ENCODE measurements at regions not wholly inside any gene's neighbourhood (a gene's known extent, or its start where the extent isn't known, plus 50 kb on each side); places are given as distances from the start of the nearest gene placed in this dataset.

GRCh38 chr9:27835746-27836145 lies 262.5 kb upstream of the C9orf72 start:
- TF ChIP-seq ZNF670 (CRISPR knock-in tag; IDR thresholded peaks at IDR 0.05; ENCODE audit: borderline replicate concordance): no peak
- no peak for TF ChIP-seq ZNF598 (CRISPR knock-in tag; IDR thresholded peaks at IDR 0.05; ENCODE audit: borderline replicate concordance)
- no peak for TF ChIP-seq MEF2D (CRISPR knock-in tag; IDR thresholded peaks at IDR 0.05)
- no peak for TF ChIP-seq ZNF761 (CRISPR knock-in tag; conservative IDR thresholded peaks at IDR 0.05)
- TF ChIP-seq ZNF652 (CRISPR knock-in tag; IDR thresholded peaks at IDR 0.05; ENCODE audit: borderline replicate concordance, low read depth): no peak
- no peak for TF ChIP-seq ZKSCAN5 (CRISPR knock-in tag; IDR thresholded peaks at IDR 0.05)
- TF ChIP-seq MTERF4 (CRISPR knock-in tag; IDR thresholded peaks at IDR 0.05): no peak
- BruUV-seq (replicated peaks): no TSS peak
- no peaks in the 10 kb centered on the region for H3K4me1 ChIP-seq (ENCODE audit: insufficient read depth, low read length)
- ChIA-PET CTCF (ENCODE audit: low intra/inter-chr PET ratio, low total read pairs) (no interaction called here), POLR2A (no interaction called here)
- WGBS (ENCODE audit: low lambda C conversion rate): 38% methylated on average over 5 of the region's 6 CpGs
- H2AFZ ChIP-seq (ENCODE audit: low read length): no peak overlapping the region
- ATAC-seq: no peak
- no peaks in the 10 kb centered on the region for H3K27me3 ChIP-seq (ENCODE audit: control insufficient read depth in 1 of 2, insufficient read depth in 2 of 2, low read length in 2 of 2)
- H3K79me2 ChIP-seq (ENCODE audit: insufficient read depth, low read length): no peaks in the 10 kb centered on the region
- H3K9me3 ChIP-seq (ENCODE audit: low read length): no peaks in the 10 kb centered on the region
- no peak for FAIRE-seq
- no peak overlapping the region for H3K4me3 ChIP-seq (replicated peaks in 1 of 3; ENCODE audit: insufficient read depth in 1 of 3, low read depth in 2 of 3, low read length in 3 of 3)
- H3K27ac ChIP-seq (ENCODE audit: extremely low read length, insufficient read depth, low read length): no peak overlapping the region
- intact Hi-C loops (cut with micrococcal nuclease; ENCODE audit: unreplicated experiment) (no loop called here), in situ Hi-C loops (cut with HindIII; ENCODE audit: extremely low pct_ligation_motif_present, low pct_unique_long_range_greater_than_20kb) (no loop called here)
- DNase-seq (ENCODE audit: low spot score): no peak
- H3K9ac ChIP-seq (ENCODE audit: insufficient read depth, low read depth, low read length): no peak overlapping the region
- no peaks in the 10 kb centered on the region for H4K20me1 ChIP-seq (ENCODE audit: insufficient read depth, low read length)
- no peaks in the 10 kb centered on the region for H3K36me3 ChIP-seq (replicated peaks in 1 of 2; ENCODE audit: control insufficient read depth in 1 of 2, insufficient read depth in 2 of 2, low read length in 2 of 2)
- H3K4me2 ChIP-seq (ENCODE audit: low read depth, low read length): no peak overlapping the region

- 37% methylated on average over 7 of the region's 7 CpGs for WGBS (ENCODE audit: low lambda C conversion rate)
- no peak for FAIRE-seq
- H3K27ac ChIP-seq (ENCODE audit: extremely low read length, insufficient read depth, low read length): no peak overlapping the region
- no peak overlapping the region for H3K9ac ChIP-seq (ENCODE audit: insufficient read depth, low read depth, low read length)
- H3K4me2 ChIP-seq (ENCODE audit: low read depth, low read length): no peak overlapping the region
- H3K79me2 ChIP-seq (ENCODE audit: insufficient read depth, low read length): no peaks in the 10 kb centered on the region
- CTCF ChIA-PET (ENCODE audit: low intra/inter-chr PET ratio, low total read pairs): no interaction called here
- H3K27me3 ChIP-seq (ENCODE audit: control insufficient read depth in 1 of 2, insufficient read depth in 2 of 2, low read length in 2 of 2): no peaks in the 10 kb centered on the region
- no TSS peak for BruUV-seq (replicated peaks)
- H3K4me1 ChIP-seq (ENCODE audit: insufficient read depth, low read length): no peaks in the 10 kb centered on the region
- ATAC-seq: no peak
- no peaks in the 10 kb centered on the region for H3K36me3 ChIP-seq (replicated peaks in 1 of 2; ENCODE audit: control insufficient read depth in 1 of 2, insufficient read depth in 2 of 2, low read length in 2 of 2)
- TF ChIP-seq CREB3 (CRISPR knock-in tag; IDR thresholded peaks at IDR 0.05): no peak
- no peaks in the 10 kb centered on the region for H3K9me3 ChIP-seq (ENCODE audit: low read length)
- POLR2A ChIA-PET: no interaction called here
- H2AFZ ChIP-seq (ENCODE audit: low read length): no peak overlapping the region
- no peak overlapping the region for H3K4me3 ChIP-seq (replicated peaks in 1 of 3; ENCODE audit: insufficient read depth in 1 of 3, low read depth in 2 of 3, low read length in 3 of 3)
- intact Hi-C loops (cut with micrococcal nuclease; ENCODE audit: unreplicated experiment): no loop called here
- H4K20me1 ChIP-seq (ENCODE audit: insufficient read depth, low read length): no peaks in the 10 kb centered on the region
- no peak for DNase-seq (ENCODE audit: low spot score)
- in situ Hi-C loops (cut with HindIII; ENCODE audit: extremely low pct_ligation_motif_present, low pct_unique_long_range_greater_than_20kb): no loop called here
Measured at GRCh38 chr9:27836661-27837401, 263.6 kb upstream of the C9orf72 start.
